HEK293T (cell line): ENCODE measurements at regions not wholly inside any gene's neighbourhood (a gene's known extent, or its start where the extent isn't known, plus 50 kb on each side); places are given as distances from the start of the nearest gene placed in this dataset.

ENCODE experiments used
- CTCF ChIA-PET: fragments of 350-600 bp; formaldehyde crosslinking; extraction: SDS; loops from one replicate; lab custom pipeline; 2021; ENCODE audit warnings: antibody characterized with exemption, inconsistent platforms; lab: Yijun Ruan, JAX
- POLR2A ChIA-PET: fragments of 350-600 bp; formaldehyde crosslinking; extraction: SDS; loops from one replicate; lab custom pipeline; 2020; ENCODE audit warnings: antibody characterized with exemption, inconsistent platforms; lab: Yijun Ruan, JAX
- DNase-seq: peaks from one replicate; pipeline ENCODE4 v3.0.0; 2012; ENCODE audit warnings: mixed read lengths; ENCODE audit errors: extremely low spot score
- ARNT ChIP-seq: fragments of 450-650 bp; IDR thresholded peaks from 2 replicates; pipeline ENCODE4 v1.6.1; 2017; ENCODE audit warnings: mild to moderate bottlenecking
- BHLHE40 ChIP-seq: fragments of 450-650 bp; IDR thresholded peaks from 2 replicates; pipeline ENCODE4 v1.6.1; 2016; ENCODE audit warnings: mild to moderate bottlenecking, moderate library complexity, borderline replicate concordance
- CTBP1 ChIP-seq: fragments of 450-650 bp; IDR thresholded peaks from 2 replicates; pipeline ENCODE4 v1.6.1; 2016; ENCODE audit warnings: borderline replicate concordance
- ELF4 ChIP-seq: fragments of 450-650 bp; IDR thresholded peaks from 2 replicates; pipeline ENCODE4 v1.6.1; 2017; ENCODE audit warnings: antibody characterized with exemption
- FOXA1 ChIP-seq: fragments of 450-650 bp; IDR thresholded peaks from 2 replicates; pipeline ENCODE4 v1.6.1; 2016; ENCODE audit warnings: mild to moderate bottlenecking
- FOXK2 ChIP-seq: fragments of 450-650 bp; IDR thresholded peaks from 2 replicates; pipeline ENCODE4 v1.6.1; 2016; ENCODE audit warnings: mild to moderate bottlenecking
- FOXM1 ChIP-seq: fragments of 450-650 bp; IDR thresholded peaks from 2 replicates; pipeline ENCODE4 v1.6.1; 2017; ENCODE audit warnings: mild to moderate bottlenecking, borderline replicate concordance
- HDGF ChIP-seq: fragments of 450-650 bp; IDR thresholded peaks from 2 replicates; pipeline ENCODE4 v1.6.1; 2017; ENCODE audit warnings: antibody characterized with exemption, borderline replicate concordance
- L3MBTL2 ChIP-seq: fragments of 450-650 bp; conservative IDR thresholded peaks from 2 replicates; pipeline ENCODE4 v1.6.1; 2016; ENCODE audit warnings: mild to moderate bottlenecking
- LEF1 ChIP-seq: fragments of 450-650 bp; IDR thresholded peaks from 2 replicates; pipeline ENCODE4 v1.6.1; 2017; ENCODE audit warnings: mild to moderate bottlenecking, borderline replicate concordance
- NFRKB ChIP-seq: fragments of 450-650 bp; IDR thresholded peaks from 2 replicates; pipeline ENCODE4 v1.6.1; 2016; ENCODE audit warnings: mild to moderate bottlenecking, moderate library complexity
- PKNOX1 ChIP-seq: fragments of 450-650 bp; IDR thresholded peaks from 2 replicates; pipeline ENCODE4 v1.6.1; 2016
- SP1 ChIP-seq: fragments of 450-650 bp; IDR thresholded peaks from 2 replicates; pipeline ENCODE4 v1.6.1; 2017
- SUZ12 ChIP-seq: fragments of 450-650 bp; IDR thresholded peaks from 2 replicates; pipeline ENCODE4 v1.6.1; 2016; ENCODE audit warnings: mild to moderate bottlenecking
- TARDBP ChIP-seq: fragments of 450-650 bp; IDR thresholded peaks from 2 replicates; pipeline ENCODE4 v1.6.1; 2016
- ZNF384 ChIP-seq: fragments of 450-650 bp; IDR thresholded peaks from 2 replicates; pipeline ENCODE4 v1.6.1; 2016

GRCh38 chr10:131729361-131729760, 171.4 kb upstream of the PPP2R2D start:
- ChIA-PET CTCF (no interaction called here), POLR2A (no interaction called here)
- no peak for TF ChIP-seq PKNOX1
- TF ChIP-seq FOXM1, result no peak
- TF ChIP-seq TARDBP, result no peak
- no peak for TF ChIP-seq FOXK2
- TF ChIP-seq ZNF384, result no peak
- no peak for TF ChIP-seq ARNT
- TF ChIP-seq NFRKB, result no peak
- no peak for TF ChIP-seq FOXA1
- TF ChIP-seq SP1, result no peak
- TF ChIP-seq CTBP1, result no peak
- TF ChIP-seq LEF1, result no peak
- TF ChIP-seq BHLHE40, result no peak
- no peak for TF ChIP-seq SUZ12
- no peak for TF ChIP-seq ELF4
- TF ChIP-seq L3MBTL2, result no peak
- TF ChIP-seq HDGF, result no peak
- DNase-seq, result no peak

GRCh38 chr10:131729938-131730660, 170.7 kb upstream of the PPP2R2D start:
- no peak for TF ChIP-seq SP1
- no peak for TF ChIP-seq PKNOX1
- no peak for TF ChIP-seq ZNF384
- TF ChIP-seq FOXK2, result no peak
- no peak for TF ChIP-seq LEF1
- TF ChIP-seq FOXA1, result no peak
- ChIA-PET POLR2A (no interaction called here), CTCF (no interaction called here)
- no peak for DNase-seq

GRCh38 chr10:131730771-131731497, 169.9 kb upstream of the PPP2R2D start:
- DNase-seq, result no peak
- CTCF ChIA-PET, result no interaction called here
- no peak for TF ChIP-seq SUZ12
- TF ChIP-seq FOXK2, result no peak
- TF ChIP-seq LEF1, result no peak
- TF ChIP-seq FOXM1, result no peak
- TF ChIP-seq CTBP1, result no peak
- no peak for TF ChIP-seq HDGF
- TF ChIP-seq FOXA1, result no peak
- TF ChIP-seq ELF4, result no peak
- no peak for TF ChIP-seq L3MBTL2
- no peak for TF ChIP-seq ZNF384
- no peak for TF ChIP-seq SP1
- no peak for TF ChIP-seq TARDBP
- TF ChIP-seq NFRKB, result no peak
- no peak for TF ChIP-seq PKNOX1
- no peak for TF ChIP-seq ARNT
- TF ChIP-seq BHLHE40, result no peak
- POLR2A ChIA-PET, result no interaction called here

- no peak for DNase-seq
- ChIA-PET POLR2A (no interaction called here), CTCF (no interaction called here)
- TF ChIP-seq BHLHE40 (no peak), ZNF384 (no peak), PKNOX1 (no peak), ARNT (no peak), SUZ12 (no peak)
Observed at GRCh38 chr10:131731780-131732630, 168.8 kb upstream of the PPP2R2D start.

- no peak for TF ChIP-seq FOXA1
- no peak for TF ChIP-seq SUZ12
- TF ChIP-seq NFRKB, result no peak
- TF ChIP-seq ELF4, result no peak
- no peak for TF ChIP-seq BHLHE40
- no peak for TF ChIP-seq LEF1
- no peak for TF ChIP-seq ZNF384
- TF ChIP-seq TARDBP, result no peak
- TF ChIP-seq ARNT, result no peak
- no peak for TF ChIP-seq PKNOX1
- TF ChIP-seq FOXK2, result no peak
- TF ChIP-seq SP1, result no peak
- no peak for TF ChIP-seq L3MBTL2
- TF ChIP-seq CTBP1, result no peak
- TF ChIP-seq HDGF, result no peak
- no peak for TF ChIP-seq FOXM1
- CTCF ChIA-PET, result no interaction called here
- POLR2A ChIA-PET, result no interaction called here
- DNase-seq, result no peak
Observed at GRCh38 chr10:131732631-131733127, 168.1 kb upstream of the PPP2R2D start.
